HL-60 (cell line): ENCODE measurements at regions not wholly inside any gene's neighbourhood (a gene's known extent, or its start where the extent isn't known, plus 50 kb on each side); places are given as distances from the start of the nearest gene placed in this dataset.

Experiments
- DNase-seq, 2 experiments: peaks; one replicate each; pipeline ENCODE4 v3.0.0-alpha.2; 2010 to 2020; ENCODE audit warnings: low read depth in 1 of 2, low spot score in 1 of 2
- H3K27ac ChIP-seq: fragments of 250-450 bp; sonication (Bioruptor Pico); replicated peaks from 2 replicates; pipeline ENCODE4 v1.5.1; 2020; ENCODE audit warnings: mild to moderate bottlenecking, moderate library complexity
- H3K27me3 ChIP-seq: fragments of 250-450 bp; sonication (Bioruptor Pico); 2 replicates; pipeline ENCODE4 v1.5.1; 2021; ENCODE audit warnings: mild to moderate bottlenecking, moderate library complexity; ENCODE audit not compliant: insufficient read depth, poor library complexity, severe bottlenecking
- H3K4me3 ChIP-seq: replicated peaks from 2 replicates; pipeline ENCODE4 v1.5.1; 2011; ENCODE audit warnings: mild to moderate bottlenecking, control low read depth, low read length; ENCODE audit not compliant: insufficient read depth
- CTCF ChIP-seq: IDR thresholded peaks from one replicate; pipeline ENCODE4 v1.5.1; 2011; ENCODE audit warnings: low read length, control low read depth, inconsistent platforms; ENCODE audit not compliant: insufficient read depth
- GABPA ChIP-seq: IDR thresholded peaks from 2 replicates; pipeline ENCODE4 v1.6.1; 2012; ENCODE audit warnings: low read depth
- POLR2AphosphoS5 ChIP-seq: IDR thresholded peaks from 2 replicates; pipeline ENCODE4 v1.6.1; 2012; ENCODE audit warnings: low read depth
- REST ChIP-seq: IDR thresholded peaks from 2 replicates; pipeline ENCODE4 v1.6.1; 2012; ENCODE audit warnings: low read depth; ENCODE audit not compliant: insufficient replicate concordance
- SPI1 ChIP-seq: IDR thresholded peaks from 2 replicates; pipeline ENCODE4 v1.6.1; 2012; ENCODE audit warnings: low read depth, mild to moderate bottlenecking, borderline replicate concordance

- 0 out of 2 replicates have a peak overlapping the region, but pooled peaks have one; percentile 7 for H3K27ac ChIP-seq
- TF ChIP-seq SPI1 (no peak), POLR2AphosphoS5 (no peak), REST (no peak), GABPA (no peak), CTCF (no peak)
- H3K27me3 ChIP-seq = no peaks in the 10 kb centered on the region
- no peak overlapping the region; the same call in 1 of the 2 replicates for H3K4me3 ChIP-seq
- DNase-seq = peak in 1 of 2 experiments; percentile 5
Observed at GRCh38 chr15:96889734-96890480, 559.4 kb downstream of the NR2F2 start.

GRCh38 chr15:96891046-96891445 lies 560.5 kb downstream of the NR2F2 start:
- no peak overlapping the region for H3K27ac ChIP-seq
- no peak overlapping the region for H3K4me3 ChIP-seq
- TF ChIP-seq GABPA = no peak
- TF ChIP-seq REST = no peak
- TF ChIP-seq POLR2AphosphoS5 = no peak
- no peak for TF ChIP-seq CTCF
- TF ChIP-seq SPI1 = no peak
- no peak for DNase-seq
- no peaks in the 10 kb centered on the region for H3K27me3 ChIP-seq

DNA sequence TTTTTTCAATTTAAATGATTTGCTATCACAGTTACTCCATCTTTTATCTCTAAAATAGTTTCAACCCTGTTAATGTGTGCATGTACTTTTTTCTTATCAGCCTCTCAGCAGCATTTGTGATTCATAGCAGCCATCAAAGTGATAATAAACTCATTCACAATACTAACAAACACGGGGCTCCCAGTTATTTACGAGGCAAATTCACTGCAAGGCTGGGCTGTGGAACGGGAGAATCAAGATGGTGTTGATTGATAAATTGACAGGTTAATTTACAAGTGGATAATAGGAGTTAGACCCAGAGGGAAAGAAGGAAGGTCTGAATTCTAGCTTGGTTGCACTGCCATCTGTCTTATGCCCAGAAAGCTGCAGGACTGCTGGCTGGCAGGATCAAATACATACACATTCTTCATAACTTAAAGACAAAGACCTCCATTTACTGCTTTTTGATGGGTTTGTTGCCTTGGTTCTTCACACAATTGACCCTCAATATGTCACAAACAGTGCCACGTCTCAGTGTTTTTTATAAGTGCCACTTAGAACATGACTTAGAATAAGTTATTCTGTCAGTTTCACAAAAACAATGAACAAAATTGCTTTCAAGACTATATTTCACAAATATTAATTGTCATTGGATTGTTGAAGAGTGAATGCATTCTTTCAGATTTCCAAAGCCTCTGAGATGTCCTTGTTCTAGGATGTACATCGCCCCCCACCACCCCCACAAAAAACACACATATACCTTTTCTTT lies 562.8 kb downstream of the NR2F2 start:
- Histone ChIP-seq H3K4me3 (no peak overlapping the region), H3K27ac (no peak overlapping the region), H3K27me3 (no peaks in the 10 kb centered on the region)
- DNase-seq = peak in 1 of 2 experiments; percentile 68
- TF ChIP-seq CTCF (peak; percentile 71), GABPA (no peak), SPI1 (no peak), REST (no peak), POLR2AphosphoS5 (no peak)
